Activated CD8-positive, alpha-beta memory T cell treated with anti-CD3 and anti-CD28 coated beads, Interleukin-2, amount 50 U/mL, for 4 hours (primary cell): ENCODE measurements at regions not wholly inside any gene's neighbourhood (a gene's known extent, or its start where the extent isn't known, plus 50 kb on each side); places are given as distances from the start of the nearest gene placed in this dataset.
"Not testable (repeated sequence)": the region's sequence is repeated elsewhere in the genome, so short reads cannot be mapped to it uniquely, and the experiment has no call there.

ENCODE experiments used
- DNase-seq: peaks from one replicate; pipeline ENCODE4 v3.0.0-alpha.2; 2020

DNA sequence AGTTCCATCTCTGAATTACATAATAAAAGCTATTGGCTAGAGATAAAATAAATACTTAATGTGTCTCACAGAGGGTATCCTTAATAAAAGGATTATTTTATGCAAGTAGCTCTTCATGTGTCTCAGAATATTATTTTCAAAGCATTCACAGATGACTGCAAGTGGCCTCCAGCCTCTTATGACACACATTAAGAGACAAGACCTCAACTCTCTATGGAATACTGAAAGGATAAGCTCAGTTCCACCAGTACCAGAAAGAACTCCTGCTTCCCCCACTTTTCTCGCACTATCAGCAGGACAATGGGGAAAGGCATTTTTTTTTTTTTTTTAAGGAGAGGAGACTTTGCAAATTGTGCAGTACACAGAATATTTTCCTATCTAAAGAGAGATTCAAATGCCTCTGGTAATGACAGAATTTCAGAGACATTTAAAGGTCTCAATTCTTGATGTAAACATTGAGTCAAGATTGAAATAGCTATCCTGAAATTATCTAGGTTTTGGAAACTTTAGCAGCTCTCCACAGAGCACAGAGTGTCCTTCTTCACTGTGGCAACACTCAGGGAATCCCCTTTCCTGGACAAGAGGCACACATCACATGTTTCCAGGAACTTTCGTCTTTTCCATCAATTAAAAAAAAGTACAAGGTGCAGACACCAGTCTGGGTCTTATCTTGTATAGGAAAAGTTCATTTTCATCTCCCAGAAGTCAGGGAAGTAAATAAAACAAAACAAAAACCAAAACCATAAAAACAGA is 122.0 kb upstream of the ANK3 start:
- DNase-seq, result no peak

- DNase-seq, result no peak
These were observed 119.2 kb upstream of the ANK3 start for GRCh38 chr10:60508831-60509230.

- DNase-seq, result no peak
These were observed 118.4 kb upstream of the ANK3 start for GRCh38 chr10:60508037-60508436.

DNA sequence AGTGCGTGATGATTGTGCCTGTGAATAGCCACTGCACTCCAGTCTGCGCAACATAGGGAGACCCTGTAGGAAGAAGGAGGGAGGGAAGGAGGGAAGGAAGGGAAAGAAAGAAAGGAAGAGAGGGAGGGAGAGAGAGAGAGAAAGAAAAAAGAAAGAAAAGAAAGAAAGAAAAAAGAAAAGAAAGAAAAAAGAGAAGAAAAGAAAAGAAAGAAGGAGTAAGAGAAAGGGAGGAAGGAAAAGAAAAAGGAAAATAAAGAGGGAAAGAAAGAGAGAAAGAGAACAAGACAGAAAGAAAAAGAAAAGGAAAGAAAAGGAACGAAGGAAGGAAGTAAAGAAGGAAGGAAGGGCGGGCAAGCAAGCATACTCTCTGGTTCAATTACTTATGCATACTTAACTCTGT is 112.9 kb upstream of the ANK3 start:
- DNase-seq, result no peak

GRCh38 chr10:60498985-60499384 is 109.3 kb upstream of the ANK3 start:
- no peak for DNase-seq

DNA sequence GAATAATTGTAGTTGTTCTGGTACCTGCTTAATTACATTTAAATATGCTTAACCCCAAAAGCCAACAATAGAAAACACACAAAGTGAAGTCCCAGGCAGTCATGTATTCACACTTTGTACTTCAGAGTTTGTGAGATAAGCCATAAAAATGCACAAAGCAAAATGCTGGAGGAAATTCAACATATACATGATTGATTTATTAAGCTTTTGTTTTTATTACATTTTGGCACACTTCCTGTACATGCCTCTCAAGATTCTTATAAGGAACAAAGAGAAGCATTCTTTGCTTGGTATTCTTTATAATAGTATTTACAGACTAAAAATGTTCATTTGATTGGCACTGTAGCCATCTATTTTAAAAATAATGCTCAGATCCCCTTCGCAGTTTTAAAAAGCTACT is 107.7 kb upstream of the ANK3 start:
- no peak for DNase-seq

DNA sequence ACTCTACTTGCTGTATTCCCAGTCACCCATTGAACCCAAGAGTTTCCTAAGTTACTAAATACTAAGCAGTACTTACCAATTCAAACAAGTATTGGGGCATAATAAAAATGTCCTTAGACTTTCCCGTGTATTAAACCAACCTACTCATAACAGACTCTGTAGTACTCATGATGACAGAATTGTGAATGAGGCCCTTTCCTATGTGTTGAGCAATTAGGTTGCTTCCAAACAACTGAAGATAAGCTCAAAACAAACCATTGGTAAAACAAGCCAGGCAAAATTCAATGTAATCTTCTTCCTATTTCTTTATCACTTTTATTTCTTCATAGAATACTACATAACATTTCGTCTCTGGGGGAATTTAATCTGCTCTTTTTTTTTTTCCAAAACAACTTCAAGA is 106.5 kb upstream of the ANK3 start:
- DNase-seq, result no peak

DNA sequence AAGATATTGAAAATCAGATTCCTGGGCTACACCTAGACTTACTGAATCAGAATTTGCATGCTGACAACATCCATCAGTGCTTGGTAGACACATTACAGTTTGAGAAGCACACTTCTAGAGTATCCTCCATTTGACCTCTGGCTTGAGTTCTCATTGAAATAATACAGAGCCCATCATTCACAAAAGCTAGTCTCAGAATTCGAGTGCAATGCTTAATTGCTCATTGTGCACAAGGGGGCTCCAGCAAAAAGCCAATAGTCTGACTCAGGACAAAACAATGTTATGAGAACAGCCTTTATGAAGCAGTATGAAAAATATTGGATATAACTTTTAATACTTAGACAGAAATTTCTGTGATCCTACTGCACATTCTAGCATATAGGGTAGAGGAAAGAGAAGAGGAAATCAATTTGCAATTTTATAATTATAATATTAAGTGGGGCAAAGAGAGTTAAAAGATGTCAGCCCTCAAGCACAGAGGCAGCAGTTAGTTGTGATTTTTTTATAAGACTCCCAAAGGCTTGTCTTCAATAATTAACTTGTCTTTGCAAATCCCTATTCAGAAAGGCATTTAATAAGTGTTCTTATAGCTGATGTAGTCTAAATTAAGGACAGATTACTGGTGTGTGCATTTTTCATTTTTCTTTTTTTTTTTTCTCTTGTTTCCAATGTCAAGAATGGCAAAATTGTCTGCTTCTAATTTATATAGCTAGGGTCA is 105.8 kb upstream of the ANK3 start:
- no peak for DNase-seq

DNA sequence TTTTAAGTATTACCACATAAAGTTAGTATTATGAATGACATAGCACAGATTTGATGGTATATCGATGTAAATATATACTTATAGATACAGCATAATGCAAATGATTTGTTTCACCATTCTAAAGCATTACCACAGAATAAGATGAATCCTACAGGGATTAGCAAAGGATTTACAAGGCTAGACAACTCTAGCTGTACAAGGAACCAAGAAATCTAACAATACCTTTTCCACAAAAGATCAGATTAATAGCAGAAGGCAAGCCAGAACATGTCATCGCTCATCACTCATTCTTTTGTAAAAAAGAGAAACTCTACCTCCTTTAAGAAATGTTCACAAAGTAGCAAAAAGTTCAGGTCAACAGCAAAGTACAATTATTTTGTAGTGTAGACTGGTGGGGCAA is 105.1 kb upstream of the ANK3 start:
- DNase-seq, result no peak

DNA sequence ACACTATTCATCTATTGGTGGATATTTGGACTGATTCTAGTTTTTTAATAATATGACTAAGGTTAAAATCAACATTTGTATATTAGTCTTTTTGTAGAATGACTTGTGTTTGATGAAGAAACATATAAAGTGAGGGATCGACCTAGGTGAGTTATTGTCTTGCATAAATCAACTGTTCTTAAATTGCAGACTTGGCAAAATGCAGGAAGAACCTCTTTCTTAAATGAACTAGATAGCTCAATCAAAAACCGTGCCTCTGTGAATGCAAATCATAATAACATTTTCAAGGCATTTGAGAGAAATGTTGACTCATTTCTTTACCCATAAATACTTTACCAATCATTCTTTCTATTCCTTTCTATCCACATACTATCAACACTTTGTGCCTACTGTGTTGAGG is 101.5 kb upstream of the ANK3 start:
- no peak for DNase-seq

DNA sequence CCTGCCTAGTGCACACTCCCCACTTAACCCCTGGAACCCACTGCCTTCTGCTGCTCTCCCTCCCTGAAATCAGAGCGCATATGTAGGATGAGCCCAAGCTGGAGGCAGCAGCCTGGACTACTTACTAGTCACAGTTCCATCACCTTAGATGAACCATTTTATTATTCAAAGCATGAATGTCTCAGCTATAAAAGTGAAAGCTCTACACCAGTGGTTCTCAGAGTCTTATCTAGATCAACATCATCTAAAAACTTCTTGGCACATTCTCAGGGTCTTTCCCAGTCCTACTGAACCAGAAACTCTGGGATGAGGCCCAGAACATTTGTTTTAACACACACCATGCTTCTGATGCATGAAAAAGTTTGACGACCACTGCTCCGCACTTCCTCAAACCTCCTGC is 100.3 kb upstream of the ANK3 start:
- no peak for DNase-seq

- DNase-seq, result no peak
These were observed 98.5 kb upstream of the ANK3 start for GRCh38 chr10:60488111-60488669.

- no peak for DNase-seq
These were observed 97.9 kb upstream of the ANK3 start for GRCh38 chr10:60487543-60487942.

GRCh38 chr10:60485025-60485424 is 95.3 kb upstream of the ANK3 start:
- DNase-seq, result no peak

DNA sequence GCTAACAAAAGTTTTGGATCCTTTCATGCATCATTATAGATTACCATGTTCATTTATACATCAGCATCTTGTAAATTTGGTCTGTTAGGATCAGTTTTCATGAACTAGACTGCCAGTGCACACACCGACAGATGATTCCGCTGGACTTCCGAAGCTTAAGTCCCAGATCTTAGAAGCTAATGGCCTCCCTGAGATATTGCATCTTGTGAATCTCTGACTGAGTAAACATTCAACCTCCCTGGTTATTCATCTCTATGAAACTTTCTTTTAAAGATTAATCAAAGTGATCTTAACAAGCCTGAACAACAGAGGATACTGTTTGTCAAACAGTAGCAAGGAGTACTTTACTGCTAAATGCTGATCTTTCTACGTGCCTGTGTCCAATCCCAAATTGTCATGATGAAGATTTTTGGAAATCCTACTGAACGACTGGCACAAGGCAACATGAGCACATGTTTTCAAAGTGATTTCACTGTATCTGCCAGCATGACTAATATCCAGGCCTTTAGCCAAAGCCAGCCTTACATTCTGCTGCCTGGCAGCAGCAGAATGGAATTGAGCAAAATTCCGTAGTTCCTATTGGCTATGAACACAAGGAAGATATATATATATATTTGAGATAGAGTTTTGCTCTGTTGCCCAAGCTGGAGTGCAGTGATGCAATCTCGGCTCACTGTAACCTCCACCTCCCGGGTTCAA is 91.3 kb upstream of the ANK3 start:
- no peak for DNase-seq

GRCh38 chr10:60479305-60480020 is 89.8 kb upstream of the ANK3 start:
- no peak for DNase-seq

DNA sequence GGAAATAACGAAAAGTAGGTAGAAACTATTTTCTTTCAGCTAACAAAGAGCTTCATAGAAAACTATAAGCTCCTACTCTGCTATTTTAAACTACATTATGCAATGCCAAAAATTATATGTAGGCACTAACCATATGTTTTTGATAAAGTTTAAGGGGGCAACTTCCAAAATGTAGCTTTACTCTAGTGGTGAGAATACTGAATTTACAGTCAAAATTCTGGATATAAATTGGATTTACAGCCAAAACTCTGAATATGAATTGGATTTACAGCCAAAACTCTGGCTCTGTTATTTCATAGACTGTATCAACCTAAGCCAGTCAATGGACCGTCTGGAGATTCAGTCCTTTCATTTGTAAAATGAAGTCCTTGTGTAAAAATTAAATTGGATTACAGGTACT is 86.8 kb upstream of the ANK3 start:
- DNase-seq, result no peak

DNA sequence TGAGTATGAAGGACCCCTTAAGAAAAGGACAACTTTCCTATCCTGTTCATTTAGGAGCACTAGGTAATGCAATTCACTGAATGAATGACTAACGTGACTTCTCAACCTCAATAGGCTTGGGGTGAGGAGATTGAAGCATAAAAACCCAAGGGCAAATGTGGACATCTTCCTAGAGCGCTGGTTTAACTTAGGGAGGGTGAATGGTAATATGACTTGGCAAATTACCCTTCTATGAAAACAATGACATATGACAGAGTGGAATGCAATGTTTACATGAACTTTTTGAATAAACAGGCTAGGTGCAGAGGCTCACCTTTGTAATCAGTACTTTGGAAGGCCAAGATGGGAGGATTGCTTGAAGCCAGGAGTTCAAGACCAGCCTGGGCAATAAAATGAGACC is 83.9 kb upstream of the ANK3 start:
- no peak for DNase-seq

- no peak for DNase-seq
These were observed 80.4 kb upstream of the ANK3 start for GRCh38 chr10:60470091-60470490.

DNA sequence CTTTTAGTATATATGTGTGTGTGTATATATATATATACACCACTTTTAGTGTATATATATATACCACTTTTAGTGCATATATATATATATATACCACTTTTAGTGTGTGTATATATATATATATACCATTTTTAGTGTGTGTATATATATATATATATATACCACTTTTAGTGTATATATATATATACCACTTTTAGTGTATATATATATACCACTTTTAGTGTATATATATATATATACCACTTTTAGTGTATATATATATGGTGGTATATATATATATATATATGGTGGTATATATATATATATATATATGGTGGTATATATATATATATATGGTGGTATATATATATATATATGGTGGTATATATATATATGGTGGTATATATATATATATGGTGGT is 79.5 kb upstream of the ANK3 start:
- DNase-seq, result not testable (repeated sequence)

DNA sequence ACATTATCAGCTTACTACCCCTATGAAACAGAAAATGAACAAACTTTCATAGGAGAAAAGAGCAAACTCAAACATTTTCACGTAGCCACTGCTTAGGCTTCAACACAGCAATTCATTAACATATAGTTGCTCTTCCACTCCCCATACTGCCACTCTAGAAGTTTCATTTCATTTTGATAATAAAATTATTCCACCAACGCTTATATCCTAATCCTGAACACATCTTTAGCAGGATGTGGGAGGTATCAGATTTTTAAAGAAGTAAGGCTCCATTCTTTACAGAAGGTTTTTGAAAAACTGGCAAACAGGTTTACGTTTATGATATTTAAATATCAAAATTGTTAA is 77.5 kb upstream of the ANK3 start:
- no peak for DNase-seq

DNA sequence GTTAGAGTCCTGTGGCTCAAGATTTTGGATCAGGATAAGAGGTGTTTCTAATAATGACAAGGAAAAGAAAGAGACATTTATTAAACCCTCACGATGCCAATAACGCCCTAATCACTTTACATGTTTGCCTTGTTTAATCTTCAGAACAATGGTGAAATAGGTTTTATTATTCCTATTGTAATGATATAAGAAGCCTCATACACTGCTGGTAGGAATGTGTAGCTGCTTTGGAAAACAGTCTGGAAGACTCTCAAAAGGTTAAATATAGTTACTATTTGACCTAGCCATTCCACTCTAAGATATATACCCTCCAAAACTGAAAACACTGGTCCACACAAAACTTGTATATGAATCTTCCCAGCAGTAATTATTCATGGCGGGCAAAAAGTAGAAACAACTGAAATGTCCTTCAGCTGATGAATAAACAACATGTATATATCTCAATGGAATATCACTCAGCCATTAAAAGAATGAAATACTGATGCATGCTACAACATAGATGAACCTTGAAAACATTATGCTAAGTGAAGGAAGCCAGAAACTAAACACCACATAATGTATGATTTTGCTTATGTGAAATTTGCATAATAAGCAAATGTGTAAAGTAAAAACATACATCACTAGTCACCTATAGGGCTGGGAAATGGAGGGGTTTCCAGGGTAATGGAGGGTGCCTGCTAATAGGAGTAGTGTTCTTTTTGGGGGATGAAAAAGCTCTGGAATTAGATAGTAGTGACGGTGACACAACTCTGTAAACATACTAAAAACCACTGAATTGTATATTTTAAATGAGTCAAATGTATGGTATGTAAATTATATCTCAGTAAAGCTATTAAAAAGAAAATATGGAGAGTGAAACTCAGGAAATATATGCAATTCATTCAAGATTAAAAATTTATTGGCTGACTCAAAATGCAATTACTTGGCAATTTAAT is 76.9 kb upstream of the ANK3 start:
- no peak for DNase-seq
